Endothelial cell (in vitro differentiated cells): ENCODE measurements at regions not wholly inside any gene's neighbourhood (a gene's known extent, or its start where the extent isn't known, plus 50 kb on each side); places are given as distances from the start of the nearest gene placed in this dataset.

Source experiments
- DNase-seq: peaks from one replicate; pipeline ENCODE4 v3.0.0; 2021; ENCODE audit warnings: low spot score
- H3K27ac Mint-ChIP-seq: one replicate; pipeline ENCODE4 v1.8.0; 2021; ENCODE audit warnings: mixed read lengths, inconsistent platforms; ENCODE audit not compliant: unreplicated experiment
- H3K27me3 Mint-ChIP-seq: one replicate; pipeline ENCODE4 v1.8.0; 2021; ENCODE audit warnings: mild to moderate bottlenecking, moderate library complexity, mixed read lengths, inconsistent platforms; ENCODE audit not compliant: unreplicated experiment
- H3K36me3 Mint-ChIP-seq: one replicate; pipeline ENCODE4 v1.8.0; 2021; ENCODE audit warnings: mild to moderate bottlenecking, low read depth, mixed read lengths, inconsistent platforms; ENCODE audit not compliant: unreplicated experiment
- H3K4me1 Mint-ChIP-seq: one replicate; pipeline ENCODE4 v1.8.0; 2021; ENCODE audit warnings: mild to moderate bottlenecking, mixed read lengths, inconsistent platforms; ENCODE audit not compliant: unreplicated experiment
- H3K4me3 Mint-ChIP-seq: one replicate; pipeline ENCODE4 v1.8.0; 2021; ENCODE audit warnings: mild to moderate bottlenecking, mixed read lengths, inconsistent platforms; ENCODE audit not compliant: unreplicated experiment
- H3K9me3 Mint-ChIP-seq: one replicate; pipeline ENCODE4 v1.8.0; 2021; ENCODE audit warnings: mixed read lengths, inconsistent platforms; ENCODE audit not compliant: unreplicated experiment
- TF ChIP-seq, protein P1 (sequence below): fragments of 200-600 bp; sonication (generic); IDR thresholded peaks from one replicate; pipeline ENCODE4 v1.5.0; 2021; ENCODE audit warnings: antibody characterized with exemption; ENCODE audit not compliant: unreplicated experiment

GRCh38 chr5:179413711-179414458, 68.6 kb upstream of the ADAMTS2 start:
- no peaks in the 10 kb centered on the region for H3K4me1 Mint-ChIP-seq

GRCh38 chr5:179413086-179413690, 67.9 kb upstream of the ADAMTS2 start:
- Mint-ChIP-seq H3K27ac (no peak overlapping the region), H3K27me3 (no peaks in the 10 kb centered on the region), H3K4me3 (no peak overlapping the region), H3K9me3 (no peaks in the 10 kb centered on the region), H3K4me1 (no peaks in the 10 kb centered on the region), H3K36me3 (peaks cover 6% of the 10 kb centered on the region)
- DNase-seq = no peak
- TF ChIP-seq, protein P1, sequence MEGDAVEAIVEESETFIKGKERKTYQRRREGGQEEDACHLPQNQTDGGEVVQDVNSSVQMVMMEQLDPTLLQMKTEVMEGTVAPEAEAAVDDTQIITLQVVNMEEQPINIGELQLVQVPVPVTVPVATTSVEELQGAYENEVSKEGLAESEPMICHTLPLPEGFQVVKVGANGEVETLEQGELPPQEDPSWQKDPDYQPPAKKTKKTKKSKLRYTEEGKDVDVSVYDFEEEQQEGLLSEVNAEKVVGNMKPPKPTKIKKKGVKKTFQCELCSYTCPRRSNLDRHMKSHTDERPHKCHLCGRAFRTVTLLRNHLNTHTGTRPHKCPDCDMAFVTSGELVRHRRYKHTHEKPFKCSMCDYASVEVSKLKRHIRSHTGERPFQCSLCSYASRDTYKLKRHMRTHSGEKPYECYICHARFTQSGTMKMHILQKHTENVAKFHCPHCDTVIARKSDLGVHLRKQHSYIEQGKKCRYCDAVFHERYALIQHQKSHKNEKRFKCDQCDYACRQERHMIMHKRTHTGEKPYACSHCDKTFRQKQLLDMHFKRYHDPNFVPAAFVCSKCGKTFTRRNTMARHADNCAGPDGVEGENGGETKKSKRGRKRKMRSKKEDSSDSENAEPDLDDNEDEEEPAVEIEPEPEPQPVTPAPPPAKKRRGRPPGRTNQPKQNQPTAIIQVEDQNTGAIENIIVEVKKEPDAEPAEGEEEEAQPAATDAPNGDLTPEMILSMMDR = no peak

More at GRCh38 chr5:179413711-179414458, 68.6 kb upstream of the ADAMTS2 start:
- Mint-ChIP-seq H3K9me3 (no peaks in the 10 kb centered on the region), H3K27me3 (no peaks in the 10 kb centered on the region), H3K27ac (no peak overlapping the region), H3K4me3 (no peak overlapping the region), H3K36me3 (peaks cover 6% of the 10 kb centered on the region)
- DNase-seq = no peak
- TF ChIP-seq, protein P1 = no peak

DNA sequence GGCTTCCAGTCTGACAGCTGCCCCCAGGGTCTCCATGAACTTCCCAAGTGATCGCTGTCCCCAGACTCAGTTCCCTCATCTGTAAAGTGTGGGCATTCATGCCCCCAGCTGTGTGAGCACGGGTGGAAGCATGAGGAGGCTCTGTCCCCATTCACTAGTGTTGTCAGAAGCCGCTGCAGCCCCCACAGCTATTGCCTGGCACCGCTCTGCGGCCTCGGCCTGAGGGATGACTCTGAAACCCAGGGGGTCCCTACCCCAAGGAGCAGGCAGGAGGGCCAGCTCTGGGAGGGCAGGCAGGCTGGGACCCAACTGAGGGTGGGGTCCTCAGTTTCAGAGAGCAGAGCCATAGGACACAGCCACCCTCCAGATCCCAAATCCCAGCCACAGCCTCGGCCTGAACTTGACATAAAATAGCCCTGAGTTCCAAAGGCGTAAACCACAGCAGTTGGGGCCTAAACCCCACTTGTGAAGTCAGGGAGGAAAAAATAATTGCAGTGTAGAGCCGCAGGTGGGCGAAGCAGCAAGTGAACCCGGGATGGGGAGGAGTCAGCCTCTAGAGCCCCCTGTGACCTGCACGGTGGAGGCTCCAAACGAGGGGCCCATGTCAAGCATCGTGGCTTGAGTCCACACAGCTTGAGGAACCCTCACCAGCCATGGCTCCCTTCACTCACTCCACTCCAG, 66.0 kb upstream of the ADAMTS2 start:
- H3K27me3 Mint-ChIP-seq = no peaks in the 10 kb centered on the region
- H3K4me1 Mint-ChIP-seq = no peaks in the 10 kb centered on the region
- H3K4me3 Mint-ChIP-seq = no peak overlapping the region
- no peak for DNase-seq
- peaks cover 3% of the 10 kb centered on the region for H3K36me3 Mint-ChIP-seq
- H3K27ac Mint-ChIP-seq = no peak overlapping the region
- H3K9me3 Mint-ChIP-seq = no peaks in the 10 kb centered on the region
- TF ChIP-seq, protein P1 = no peak

DNA sequence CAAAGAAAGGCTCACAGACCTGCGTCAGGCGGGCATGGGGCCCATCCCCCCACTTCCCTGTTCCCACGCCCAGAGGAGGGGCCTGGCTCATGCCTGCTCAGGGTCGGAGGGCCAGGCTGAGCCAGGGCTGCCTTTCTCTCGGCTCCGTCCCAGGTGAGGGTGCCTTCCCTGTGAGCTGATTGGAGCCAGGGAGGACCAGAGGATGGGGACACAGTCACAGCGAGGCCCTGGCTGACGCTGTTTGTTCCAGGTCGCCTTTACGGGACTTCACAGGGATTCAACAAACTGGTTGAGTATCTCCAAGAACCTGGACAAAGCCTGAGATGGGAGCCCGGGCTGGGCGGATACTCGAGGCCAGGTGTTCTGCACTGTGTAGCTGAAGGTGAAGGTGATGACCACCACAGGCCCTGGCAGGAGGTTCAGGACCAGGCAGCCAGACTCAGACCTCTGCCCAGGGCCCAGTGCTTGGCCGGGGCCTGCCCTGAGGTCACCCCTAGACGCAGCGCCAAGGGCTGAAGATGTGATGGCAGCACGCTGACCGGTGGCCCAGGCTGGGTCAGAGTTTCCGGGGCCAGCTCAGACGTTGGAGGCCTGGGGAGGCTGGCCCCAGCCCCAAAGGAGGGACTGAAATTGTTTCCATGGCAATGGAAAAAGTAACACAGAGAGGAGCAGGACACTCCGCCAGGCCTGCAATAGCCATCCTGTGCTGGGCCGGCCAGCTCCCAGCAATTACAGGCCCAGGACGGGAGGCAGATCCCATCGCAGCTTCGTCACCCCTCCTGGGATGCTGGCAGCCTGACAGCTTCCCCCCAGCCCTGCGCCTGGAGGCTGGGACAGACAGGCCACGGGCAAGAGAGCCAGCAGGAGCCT, 65.3 kb upstream of the ADAMTS2 start:
- Mint-ChIP-seq H3K4me3 (no peak overlapping the region), H3K27ac (no peak overlapping the region), H3K4me1 (no peaks in the 10 kb centered on the region), H3K36me3 (peaks cover 3% of the 10 kb centered on the region), H3K27me3 (no peaks in the 10 kb centered on the region), H3K9me3 (no peaks in the 10 kb centered on the region)
- no peak for DNase-seq
- TF ChIP-seq, protein P1 = no peak
